ENCODE measurements at regions not wholly inside any gene's neighbourhood (a gene's known extent, or its start where the extent isn't known, plus 50 kb on each side); places are given as distances from the start of the nearest gene placed in this dataset.

GRCh38 chr17:52537421-52537820, 378.9 kb upstream of the CA10 start:
- DNase-seq (ENCODE audit: low read depth) = no peak
- H3K4me3 ChIP-seq (ENCODE audit: low read depth, low read length) = no peak overlapping the region
- no peak for TF ChIP-seq CTCF (IDR thresholded peaks at IDR 0.05; ENCODE audit: insufficient read depth, low read length)

- TF ChIP-seq CTCF (IDR thresholded peaks at IDR 0.05; ENCODE audit: insufficient read depth, low read length) = no peak
- no peak for DNase-seq (ENCODE audit: low read depth)
- no peak overlapping the region for H3K4me3 ChIP-seq (ENCODE audit: low read depth, low read length)
These were observed 378.0 kb upstream of the CA10 start for GRCh38 chr17:52536489-52536888.

- H3K4me3 ChIP-seq (ENCODE audit: low read depth, low read length) = no peak overlapping the region
- no peak for TF ChIP-seq CTCF (IDR thresholded peaks at IDR 0.05; ENCODE audit: insufficient read depth, low read length)
- no peak for DNase-seq (ENCODE audit: low read depth)
These were observed 373.9 kb upstream of the CA10 start for GRCh38 chr17:52532373-52532772.

GRCh38 chr17:52524096-52524637, 365.7 kb upstream of the CA10 start:
- no peak for DNase-seq (ENCODE audit: low read depth)
- no peak overlapping the region for H3K4me3 ChIP-seq (ENCODE audit: low read depth, low read length)
- no peak for TF ChIP-seq CTCF (IDR thresholded peaks at IDR 0.05; ENCODE audit: insufficient read depth, low read length)

- TF ChIP-seq CTCF (IDR thresholded peaks at IDR 0.05; ENCODE audit: insufficient read depth, low read length) = no peak
- H3K4me3 ChIP-seq (ENCODE audit: low read depth, low read length) = no peak overlapping the region
- DNase-seq (ENCODE audit: low read depth) = no peak
These were observed 358.7 kb upstream of the CA10 start for GRCh38 chr17:52517176-52517575.

- no peak overlapping the region for H3K4me3 ChIP-seq (ENCODE audit: low read depth, low read length)
- TF ChIP-seq CTCF (IDR thresholded peaks at IDR 0.05; ENCODE audit: insufficient read depth, low read length) = no peak
- no peak for DNase-seq (ENCODE audit: low read depth)
These were observed 357.4 kb upstream of the CA10 start for GRCh38 chr17:52515927-52516326.

GRCh38 chr17:52505601-52506000, 347.1 kb upstream of the CA10 start:
- TF ChIP-seq CTCF (IDR thresholded peaks at IDR 0.05; ENCODE audit: insufficient read depth, low read length) = no peak

More at GRCh38 chr17:52505601-52506000, 347.1 kb upstream of the CA10 start:
- no peak overlapping the region for H3K4me3 ChIP-seq (ENCODE audit: low read depth, low read length)
- no peak for DNase-seq (ENCODE audit: low read depth)
